ENCODE measurements at regions not wholly inside any gene's neighbourhood (a gene's known extent, or its start where the extent isn't known, plus 50 kb on each side); places are given as distances from the start of the nearest gene placed in this dataset.
A peak's percentile ranks its signal among the peaks of the same experiment; 100 is the strongest.
"Not testable (repeated sequence)": the region's sequence is repeated elsewhere in the genome, so short reads cannot be mapped to it uniquely, and the experiment has no call there.

DNA sequence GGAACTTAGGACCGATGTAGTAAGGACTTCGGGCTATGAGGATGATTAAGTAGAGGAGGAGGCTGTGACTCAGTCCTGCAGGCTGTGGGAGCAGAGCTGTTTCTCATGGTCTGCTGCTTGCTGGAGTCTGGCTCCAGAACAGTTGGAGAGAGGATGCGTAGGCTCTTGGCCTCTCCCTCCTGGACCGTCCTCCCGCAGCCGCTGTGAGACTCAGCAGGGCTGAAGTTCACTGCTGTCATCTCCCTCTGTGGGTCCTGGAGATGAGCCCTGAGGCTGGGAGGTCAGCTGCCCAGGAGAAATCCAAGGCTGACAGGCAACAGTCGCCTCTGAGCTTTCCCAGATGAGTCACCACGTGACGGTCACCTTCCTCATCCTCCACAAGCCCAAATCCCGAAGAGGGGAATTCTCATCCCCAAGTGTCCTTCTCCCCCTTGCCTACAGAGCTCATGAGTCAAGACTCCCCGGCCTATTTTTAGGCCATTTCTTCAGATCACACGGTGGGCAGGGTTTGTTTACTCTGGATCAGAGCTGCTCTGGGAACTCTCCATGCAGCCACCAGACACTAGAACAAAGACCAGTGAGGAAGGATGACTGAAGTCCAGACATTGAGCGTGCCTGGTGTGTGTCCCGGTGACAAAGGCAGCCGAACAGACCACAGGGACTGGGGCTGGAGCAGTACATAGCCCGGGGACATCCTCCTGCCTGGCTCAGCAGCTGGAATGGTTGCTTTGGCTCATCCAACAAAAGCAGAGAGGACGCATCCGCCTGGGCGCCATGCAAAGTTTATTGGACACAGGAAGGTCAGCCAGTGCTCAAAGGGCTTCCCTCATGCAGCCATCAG is 137.3 kb upstream of the ZNF469 start:
- H3K27me3 ChIP-seq (ENCODE audit: control insufficient read depth, insufficient read depth); H3K4me1 ChIP-seq (ENCODE audit: control insufficient read depth, insufficient read depth, low read length); H3K9me3 ChIP-seq (ENCODE audit: control insufficient read depth, low read length); H3K4me3 ChIP-seq (ENCODE audit: low read length); intact Hi-C loops (cut with DNase I): not testable (repeated sequence)
- DNase-seq (peak; percentile 84 to 91 (median 88)), ATAC-seq (peak; percentile 86 to 90)
- 36% methylated on average over 19 of the region's 19 CpGs for WGBS
- peak overlapping the region; percentile 96 for H3K27ac ChIP-seq (ENCODE audit: low read length)

DNA sequence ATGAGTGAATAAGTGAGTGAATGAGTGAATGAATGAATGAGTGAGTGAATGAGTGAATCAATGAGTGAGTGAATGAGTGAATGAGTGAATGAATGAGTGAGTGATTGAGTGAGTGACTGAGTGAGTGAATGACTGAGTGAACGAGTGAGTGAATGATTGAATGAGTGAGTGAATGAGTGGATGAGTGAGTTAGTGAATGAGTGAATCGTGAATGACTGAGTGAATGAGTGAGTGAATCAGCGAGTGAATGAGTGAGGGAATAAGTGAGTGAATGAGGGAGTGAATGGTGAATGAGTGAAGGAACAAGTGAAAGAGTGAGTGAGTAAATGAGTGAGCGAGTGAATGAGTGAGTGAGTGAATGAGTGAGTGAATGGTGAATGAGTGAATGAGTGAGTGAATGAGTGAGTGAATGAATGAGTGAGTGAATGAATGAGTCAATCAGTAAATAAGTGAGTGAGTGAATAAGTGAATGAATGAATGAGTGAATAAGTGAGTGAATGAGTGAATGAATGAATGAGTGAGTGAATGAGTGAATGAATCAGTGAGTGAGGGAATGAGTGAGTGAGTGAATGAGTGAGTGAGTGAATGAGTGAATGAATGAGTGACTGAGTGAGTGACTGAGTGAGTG is 135.7 kb upstream of the ZNF469 start:
- H3K4me1 ChIP-seq (ENCODE audit: control insufficient read depth, insufficient read depth, low read length); intact Hi-C loops (cut with DNase I); H3K27ac ChIP-seq (ENCODE audit: low read length); H3K27me3 ChIP-seq (ENCODE audit: control insufficient read depth, insufficient read depth); H3K4me3 ChIP-seq (ENCODE audit: low read length); H3K9me3 ChIP-seq (ENCODE audit: control insufficient read depth, low read length); DNase-seq; ATAC-seq: not testable (repeated sequence)
- WGBS: 95% methylated on average over 4 of the region's 4 CpGs

DNA sequence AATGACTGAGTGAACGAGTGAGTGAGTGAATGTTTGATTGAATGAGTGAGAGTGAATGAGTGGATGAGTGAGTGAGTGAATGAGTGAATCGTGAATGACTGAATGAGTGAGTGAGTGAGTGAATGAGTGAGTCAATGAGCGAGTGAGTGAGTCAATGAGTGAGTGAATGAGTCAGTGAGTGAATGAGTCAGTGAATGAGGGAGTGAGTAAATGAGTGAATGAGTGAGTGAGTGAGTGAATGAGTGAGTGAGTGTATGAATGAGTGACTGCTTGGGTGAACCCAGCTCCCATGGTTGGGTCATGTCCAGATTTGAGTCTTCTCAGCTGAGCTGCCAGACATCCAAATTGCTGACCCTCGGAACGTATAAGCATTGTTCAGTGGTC is 135.2 kb upstream of the ZNF469 start:
- 82% methylated on average over 5 of the region's 5 CpGs for WGBS
- H3K27ac ChIP-seq (ENCODE audit: low read length); H3K27me3 ChIP-seq (ENCODE audit: control insufficient read depth, insufficient read depth); ATAC-seq; H3K4me3 ChIP-seq (ENCODE audit: low read length); H3K9me3 ChIP-seq (ENCODE audit: control insufficient read depth, low read length); intact Hi-C loops (cut with DNase I); DNase-seq; H3K4me1 ChIP-seq (ENCODE audit: control insufficient read depth, insufficient read depth, low read length): not testable (repeated sequence)

DNA sequence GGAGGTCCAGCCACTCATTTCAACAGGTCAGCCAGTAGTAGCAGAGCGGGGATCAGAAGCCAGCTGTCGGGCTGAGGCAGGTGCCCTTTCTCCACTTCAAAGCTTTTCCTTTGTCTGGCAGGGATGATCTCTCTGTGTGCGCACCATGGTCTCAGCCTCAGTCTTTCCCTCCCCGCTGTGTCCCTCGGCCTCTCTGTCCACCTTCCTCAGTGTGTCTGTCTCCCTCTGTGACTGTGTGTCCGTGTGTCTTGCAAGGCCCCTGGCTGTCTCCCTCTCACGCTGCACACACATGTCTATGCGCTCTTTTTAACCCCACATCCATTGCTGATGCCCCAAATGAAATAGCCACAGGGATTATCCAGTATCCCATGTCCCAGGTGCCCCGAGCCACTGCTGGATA is 134.0 kb upstream of the ZNF469 start:
- H3K27ac ChIP-seq (ENCODE audit: low read length); ATAC-seq; H3K4me3 ChIP-seq (ENCODE audit: low read length); H3K9me3 ChIP-seq (ENCODE audit: control insufficient read depth, low read length); H3K27me3 ChIP-seq (ENCODE audit: control insufficient read depth, insufficient read depth); intact Hi-C loops (cut with DNase I); H3K4me1 ChIP-seq (ENCODE audit: control insufficient read depth, insufficient read depth, low read length): not testable (repeated sequence)
- 89% methylated on average over 9 of the region's 9 CpGs for WGBS
- DNase-seq: peak in 1 of 3 donors; percentile 14

DNA sequence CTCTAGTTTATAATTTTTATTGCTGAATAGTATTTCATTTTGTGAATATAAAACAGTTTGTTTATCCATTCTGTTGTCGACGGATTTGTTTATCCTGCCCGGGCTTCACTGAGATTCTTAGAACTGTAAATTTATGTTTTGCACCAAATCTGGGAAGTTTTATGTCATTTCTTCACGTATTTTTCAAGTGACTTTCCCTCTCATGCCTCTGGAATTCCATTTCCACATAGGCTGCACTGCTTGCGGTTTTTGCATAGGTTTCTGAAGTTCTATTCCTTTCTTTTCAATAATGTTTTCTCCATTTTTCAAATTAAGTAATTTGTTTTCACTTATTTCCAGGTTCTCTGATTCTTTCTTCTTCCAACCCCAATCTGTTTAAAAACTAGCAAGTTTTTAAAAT is 132.4 kb upstream of the ZNF469 start:
- H3K4me1 ChIP-seq (ENCODE audit: control insufficient read depth, insufficient read depth, low read length); DNase-seq; H3K27me3 ChIP-seq (ENCODE audit: control insufficient read depth, insufficient read depth); ATAC-seq; H3K27ac ChIP-seq (ENCODE audit: low read length); H3K9me3 ChIP-seq (ENCODE audit: control insufficient read depth, low read length); intact Hi-C loops (cut with DNase I); H3K4me3 ChIP-seq (ENCODE audit: low read length): not testable (repeated sequence)
- 82% methylated on average over 5 of the region's 5 CpGs for WGBS

DNA sequence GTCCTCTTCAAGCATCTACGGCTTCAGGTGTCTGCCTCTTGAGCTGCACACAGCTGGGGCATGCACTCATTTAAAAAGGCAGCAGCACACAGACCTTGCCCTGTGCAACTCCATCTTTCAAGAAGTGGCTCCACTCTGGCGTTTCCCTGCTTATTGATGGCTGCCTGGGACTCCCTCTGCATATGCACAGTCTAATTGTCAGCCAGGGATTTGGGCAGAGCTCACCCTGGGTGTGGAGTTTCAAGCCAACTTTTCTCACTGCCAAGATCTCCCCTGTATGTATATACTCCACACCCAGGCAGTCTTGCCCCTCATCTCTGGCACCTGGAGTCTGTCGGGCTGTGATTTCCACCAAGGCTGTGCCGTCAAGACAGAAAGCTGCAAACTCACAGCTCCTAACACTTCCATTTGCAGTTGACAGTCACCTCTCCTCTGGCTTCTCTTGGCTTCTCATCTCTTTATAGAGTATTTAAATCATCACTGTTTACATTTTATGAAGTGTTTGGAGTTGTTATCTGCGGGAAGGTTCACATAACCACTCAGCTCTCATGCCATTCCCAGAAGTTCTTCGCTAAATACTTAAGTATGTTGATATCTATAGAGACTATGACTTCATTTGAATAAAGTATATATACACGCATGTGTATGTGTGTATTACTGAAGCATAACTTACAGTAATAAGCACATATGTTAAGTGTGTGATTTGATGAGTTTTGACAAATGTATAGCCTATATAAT is 130.5 kb upstream of the ZNF469 start:
- H3K27me3 ChIP-seq (ENCODE audit: control insufficient read depth, insufficient read depth); DNase-seq; intact Hi-C loops (cut with DNase I); H3K4me1 ChIP-seq (ENCODE audit: control insufficient read depth, insufficient read depth, low read length); H3K9me3 ChIP-seq (ENCODE audit: control insufficient read depth, low read length); H3K4me3 ChIP-seq (ENCODE audit: low read length); ATAC-seq; H3K27ac ChIP-seq (ENCODE audit: low read length): not testable (repeated sequence)
- WGBS: 63% methylated on average over 4 of the region's 7 CpGs

DNA sequence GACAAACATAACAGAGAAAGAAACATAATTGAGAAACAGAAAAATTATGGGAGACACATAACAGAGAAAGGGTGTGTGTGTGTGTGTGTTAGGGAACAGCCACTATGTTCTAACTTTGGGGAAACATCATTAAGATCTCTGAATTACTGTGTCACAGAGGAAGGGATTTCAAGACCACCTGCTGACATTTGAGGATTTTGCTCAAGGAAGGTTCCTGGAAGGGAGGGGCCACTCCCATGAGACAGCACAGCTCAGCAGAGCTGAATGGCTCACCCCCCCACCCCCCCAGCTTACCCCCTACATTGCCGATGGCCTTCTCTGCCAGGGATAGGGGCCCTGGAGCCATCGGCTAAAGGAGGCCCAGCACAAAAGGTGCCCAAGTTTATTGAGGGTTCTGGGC is 124.6 kb upstream of the ZNF469 start:
- H3K9me3 ChIP-seq (ENCODE audit: control insufficient read depth, low read length); H3K4me3 ChIP-seq (ENCODE audit: low read length); H3K4me1 ChIP-seq (ENCODE audit: control insufficient read depth, insufficient read depth, low read length); DNase-seq; H3K27me3 ChIP-seq (ENCODE audit: control insufficient read depth, insufficient read depth); intact Hi-C loops (cut with DNase I); ATAC-seq; H3K27ac ChIP-seq (ENCODE audit: low read length): not testable (repeated sequence)
- WGBS: 91% methylated on average over 2 of the region's 2 CpGs

DNA sequence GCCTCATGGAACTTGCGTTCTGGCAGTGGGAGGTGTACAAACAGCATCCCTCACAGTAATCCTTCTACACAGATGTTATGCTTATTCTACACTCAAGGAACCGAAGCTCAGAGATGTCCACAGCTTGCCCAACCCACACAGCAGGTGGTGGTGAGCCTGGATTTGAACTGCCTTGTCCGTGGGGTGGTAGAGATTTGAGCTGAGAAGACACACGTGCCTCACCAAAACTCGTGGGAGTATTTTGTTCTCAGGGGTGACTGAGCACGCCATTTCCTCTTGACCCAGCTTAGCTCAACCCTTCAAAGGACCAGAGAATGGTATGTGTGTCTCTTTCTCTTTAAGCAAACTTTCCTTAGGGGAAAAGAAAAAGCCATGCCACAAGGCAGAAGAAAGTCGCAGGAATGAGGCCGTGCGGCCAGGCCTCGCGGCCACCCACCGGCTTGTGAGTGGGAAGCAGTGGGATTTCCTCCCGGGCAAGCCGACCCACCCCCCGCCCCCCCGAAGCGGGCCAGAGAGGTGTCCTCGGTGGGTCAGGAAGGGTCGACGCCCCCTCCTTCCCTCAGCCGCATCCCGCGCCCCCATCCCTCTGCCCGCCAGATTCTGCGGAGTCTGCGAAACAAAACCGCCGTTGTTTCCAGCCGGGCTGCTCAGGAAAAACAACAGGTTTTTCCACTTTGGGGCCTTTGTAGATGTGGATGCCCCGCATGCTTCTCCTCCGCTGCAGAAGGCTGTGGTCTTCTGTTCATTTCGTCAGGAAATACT is 123.8 kb upstream of the ZNF469 start:
- ATAC-seq; H3K27ac ChIP-seq (ENCODE audit: low read length); DNase-seq; H3K27me3 ChIP-seq (ENCODE audit: control insufficient read depth, insufficient read depth); intact Hi-C loops (cut with DNase I); H3K4me3 ChIP-seq (ENCODE audit: low read length); H3K4me1 ChIP-seq (ENCODE audit: control insufficient read depth, insufficient read depth, low read length); H3K9me3 ChIP-seq (ENCODE audit: control insufficient read depth, low read length): not testable (repeated sequence)
- WGBS: 31% methylated on average over 32 of the region's 32 CpGs

DNA sequence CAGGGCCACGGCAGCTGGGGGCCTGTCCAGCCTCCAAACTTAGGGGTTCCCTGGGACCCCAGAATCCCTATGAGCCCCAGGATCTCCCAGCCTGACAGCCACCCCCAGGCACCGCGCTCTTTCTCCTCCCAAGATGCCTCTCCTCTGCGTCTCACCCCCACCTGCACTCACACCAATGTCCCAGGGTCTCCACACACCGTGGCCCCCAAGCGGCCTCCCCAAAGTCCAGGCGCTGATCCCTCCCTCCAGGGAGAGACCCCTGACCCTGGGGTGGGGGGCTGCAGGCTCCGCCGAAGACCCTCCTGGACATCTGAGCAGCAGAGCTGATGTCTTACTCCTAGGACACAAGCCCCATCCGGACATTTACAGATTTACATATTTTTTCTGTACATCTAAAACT is 123.2 kb upstream of the ZNF469 start:
- H3K9me3 ChIP-seq (ENCODE audit: control insufficient read depth, low read length); H3K27ac ChIP-seq (ENCODE audit: low read length); intact Hi-C loops (cut with DNase I); ATAC-seq; H3K4me3 ChIP-seq (ENCODE audit: low read length); H3K27me3 ChIP-seq (ENCODE audit: control insufficient read depth, insufficient read depth); DNase-seq; H3K4me1 ChIP-seq (ENCODE audit: control insufficient read depth, insufficient read depth, low read length): not testable (repeated sequence)
- whole genome bisulfite sequencing: 83% methylated on average over 10 of the region's 10 CpGs

DNA sequence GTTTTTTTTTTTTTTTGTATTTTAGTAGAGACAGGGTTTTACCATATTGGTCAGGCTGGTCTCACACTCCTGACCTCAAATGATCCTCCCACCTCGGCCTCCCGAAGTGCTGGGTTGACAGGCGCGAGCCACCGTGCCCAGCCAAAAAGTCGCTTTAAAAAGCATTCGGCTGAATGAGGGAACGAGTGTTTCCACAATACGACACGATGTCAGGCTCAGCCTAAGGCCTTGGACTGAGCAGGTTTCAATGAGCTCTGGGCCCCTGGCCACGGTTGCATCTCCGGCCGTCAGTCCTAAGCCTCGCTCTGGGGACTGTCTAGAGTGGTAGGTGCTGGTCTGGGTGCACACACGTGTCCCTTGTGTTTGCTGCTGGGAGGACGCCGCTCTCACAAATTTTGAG is 122.6 kb upstream of the ZNF469 start:
- not testable (repeated sequence) for ATAC-seq

More for the DNA sequence above, 122.6 kb upstream of the ZNF469 start:
- H3K27me3 ChIP-seq (ENCODE audit: control insufficient read depth, insufficient read depth); intact Hi-C loops (cut with DNase I); H3K9me3 ChIP-seq (ENCODE audit: control insufficient read depth, low read length); DNase-seq; H3K4me3 ChIP-seq (ENCODE audit: low read length); H3K27ac ChIP-seq (ENCODE audit: low read length); H3K4me1 ChIP-seq (ENCODE audit: control insufficient read depth, insufficient read depth, low read length): not testable (repeated sequence)
- 95% methylated on average over 17 of the region's 17 CpGs for WGBS
